Right cardiac atrium (tissue), 5 donors: ENCODE measurements at regions not wholly inside any gene's neighbourhood (a gene's known extent, or its start where the extent isn't known, plus 50 kb on each side); places are given as distances from the start of the nearest gene placed in this dataset.
"Not testable (repeated sequence)": the region's sequence is repeated elsewhere in the genome, so short reads cannot be mapped to it uniquely, and the experiment has no call there.

Experiments
- ATAC-seq, 2 donors: fragments of 200-7000 bp; cut with Tn5 transposase; one replicate each; pipeline versions ENCODE4 v1.8.0 to v1.9.1; 2020; ENCODE audit warnings: moderate library complexity in 2 of 2, mild to moderate bottlenecking in 1 of 2
- DNase-seq, 3 donors: peaks; one replicate each; pipeline ENCODE4 v3.0.0-alpha.2; 2020
- H3K27ac ChIP-seq: one replicate; pipeline ENCODE4 v1.5.1; 2013; ENCODE audit warnings: mild to moderate bottlenecking, low read length, control low read depth, moderate library complexity
- H3K27me3 ChIP-seq: one replicate; pipeline ENCODE4 v1.6.1; 2013; ENCODE audit not compliant: control insufficient read depth, insufficient read depth
- H3K4me1 ChIP-seq: one replicate; pipeline ENCODE4 v1.6.1; 2013; ENCODE audit warnings: low read length; ENCODE audit not compliant: control insufficient read depth, insufficient read depth
- H3K4me3 ChIP-seq: one replicate; pipeline ENCODE4 v1.5.1; 2013; ENCODE audit warnings: low read length, control low read depth
- H3K9me3 ChIP-seq: one replicate; pipeline ENCODE4 v1.6.1; 2013; ENCODE audit warnings: low read length; ENCODE audit not compliant: control insufficient read depth
- WGBS: extraction: QIAGEN DNeasy Blood & Tissue Kit; methylation state at CpG from one replicate; pipeline ENCODE4 v1.1.7; 2013; 5-methylcytosine and 5-hydroxymethylcytosine counted together
- intact Hi-C, 4 donors: fragments of 100-400 bp; cut with DNase I; formaldehyde crosslinking; loops; one replicate each; pipeline versions ENCODE4 v1.11.0 to v1.14.0; 2022 to 2023
- donor health status: healthy with polysubstance abuse.
- donor health status: DM: no; HTN: yes; CAD: no.
- donor health status: DM: no; HTN: no; CAD: no.
- donor health status: DM: no; HTN: yes; CAD: no; lungs with severe emphysema.
- donor health status: DM: yes; HTN: yes; CAD: no.

- DNase-seq, H3K4me3 ChIP-seq, H3K9me3 ChIP-seq, H3K27me3 ChIP-seq, ATAC-seq, H3K27ac ChIP-seq, intact Hi-C loops, H3K4me1 ChIP-seq: not testable (repeated sequence)
- WGBS: 93% methylated on average over 4 of the region's 4 CpGs
These were observed 178.5 kb upstream of the GRIN3A start for GRCh38 chr9:101916948-101917347.

DNA sequence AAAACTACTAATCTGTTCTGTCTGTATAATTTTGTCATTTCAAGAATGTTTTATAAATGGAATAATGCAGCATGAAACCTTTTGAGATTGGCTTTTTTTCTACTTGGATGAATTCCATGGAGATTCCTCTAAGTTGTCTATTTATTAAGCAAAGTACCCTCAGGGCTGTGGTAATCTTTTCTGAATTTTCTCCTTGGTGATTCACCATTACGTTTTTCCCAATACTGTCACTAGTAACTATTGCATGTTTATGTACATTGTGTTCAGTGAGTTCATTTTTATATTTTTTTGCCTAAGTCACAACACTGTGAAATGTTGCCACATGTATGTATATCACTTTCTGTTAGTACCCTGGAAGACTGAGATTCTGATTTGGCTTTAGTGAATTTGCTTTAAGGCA is 177.0 kb upstream of the GRIN3A start:
- H3K4me3 ChIP-seq: no peak overlapping the region
- no peak overlapping the region for H3K27ac ChIP-seq
- no peaks in the 10 kb centered on the region for H3K27me3 ChIP-seq
- no peaks in the 10 kb centered on the region for H3K4me1 ChIP-seq
- DNase-seq (no peak), ATAC-seq (no peak)
- intact Hi-C loops: no loop called here
- no peaks in the 10 kb centered on the region for H3K9me3 ChIP-seq
- WGBS: 35% methylated on average over 1 of the region's 1 CpG

DNA sequence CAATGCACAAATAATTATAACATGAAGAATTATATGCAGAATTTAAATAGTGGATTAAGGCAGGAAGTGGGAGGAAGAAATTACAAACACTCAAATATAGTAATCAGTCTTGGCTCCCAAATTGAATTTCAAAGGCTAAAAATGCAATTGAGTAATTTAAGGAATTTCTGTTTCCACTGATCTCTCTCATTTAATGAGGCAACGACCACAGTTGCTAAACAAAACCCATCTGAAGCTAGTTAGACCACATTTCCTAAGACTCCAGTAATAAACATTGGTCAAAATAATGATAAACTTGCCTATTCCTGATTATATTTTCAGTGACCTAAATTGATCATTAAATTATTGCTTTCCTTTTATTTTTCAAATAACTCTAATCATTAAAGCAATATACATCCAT is 174.3 kb upstream of the GRIN3A start:
- Histone ChIP-seq H3K4me1 (no peaks in the 10 kb centered on the region), H3K4me3 (no peak overlapping the region), H3K9me3 (no peaks in the 10 kb centered on the region), H3K27ac (no peak overlapping the region), H3K27me3 (no peaks in the 10 kb centered on the region)
- no peak for DNase-seq
- intact Hi-C loops: no loop called here
- 25% methylated on average over 1 of the region's 1 CpG for WGBS
- ATAC-seq: no peak

DNA sequence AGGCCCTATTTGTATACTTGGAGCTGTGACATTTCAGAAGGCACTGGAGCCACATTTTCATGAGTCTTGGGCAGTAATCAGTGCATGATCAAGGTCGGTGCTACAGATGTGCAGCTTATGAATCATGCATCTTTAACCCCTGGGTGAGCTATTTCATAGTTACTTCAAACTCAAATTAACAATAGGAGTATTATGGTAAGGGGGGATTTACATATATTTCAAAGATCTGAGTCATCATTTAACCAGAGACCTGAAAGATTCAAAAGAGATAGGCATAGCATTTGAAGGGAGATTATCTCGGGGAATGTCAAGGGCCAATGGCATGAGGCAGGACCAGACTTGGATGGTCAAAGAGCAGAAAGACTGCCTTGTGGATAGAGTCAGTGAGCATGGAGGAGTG is 169.0 kb upstream of the GRIN3A start:
- H3K4me1 ChIP-seq: no peaks in the 10 kb centered on the region
- DNase-seq: no peak
- H3K27ac ChIP-seq: no peak overlapping the region
- no peak overlapping the region for H3K4me3 ChIP-seq
- intact Hi-C loops: no loop called here
- WGBS: 85% methylated on average over 2 of the region's 2 CpGs
- no peak for ATAC-seq
- no peaks in the 10 kb centered on the region for H3K27me3 ChIP-seq
- no peaks in the 10 kb centered on the region for H3K9me3 ChIP-seq

- no peaks in the 10 kb centered on the region for H3K9me3 ChIP-seq
- 92% methylated on average over 1 of the region's 1 CpG for WGBS
- no peaks in the 10 kb centered on the region for H3K4me1 ChIP-seq
- intact Hi-C loops: no loop called here
- ATAC-seq (no peak), DNase-seq (no peak)
- no peak overlapping the region for H3K27ac ChIP-seq
- H3K27me3 ChIP-seq: no peaks in the 10 kb centered on the region
- no peak overlapping the region for H3K4me3 ChIP-seq
These were observed 166.4 kb upstream of the GRIN3A start for GRCh38 chr9:101904845-101905244.

DNA sequence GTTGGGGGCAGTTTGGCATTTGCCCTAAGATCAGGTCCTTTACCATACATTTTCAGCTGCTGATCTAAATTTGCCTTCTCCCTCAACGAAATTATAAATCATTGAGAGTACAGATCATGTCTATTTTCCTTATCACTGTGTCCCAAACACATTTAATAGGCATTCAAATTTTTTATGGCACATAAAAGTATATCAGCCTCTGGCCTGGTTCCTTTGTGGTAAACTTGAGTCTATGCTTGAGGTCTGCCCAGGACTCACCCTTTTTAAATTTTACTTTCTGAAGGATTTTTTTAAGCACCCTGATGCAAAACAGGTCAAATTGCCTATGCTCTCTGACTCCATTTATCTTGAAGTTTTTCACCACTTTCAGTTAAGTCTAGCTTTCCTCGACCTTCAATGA is 163.6 kb upstream of the GRIN3A start:
- no peak overlapping the region for H3K27ac ChIP-seq
- no peaks in the 10 kb centered on the region for H3K9me3 ChIP-seq
- ATAC-seq (no peak), DNase-seq (no peak)
- intact Hi-C loops: no loop called here
- no peaks in the 10 kb centered on the region for H3K4me1 ChIP-seq
- no peak overlapping the region for H3K4me3 ChIP-seq
- WGBS: 42% methylated on average over 2 of the region's 2 CpGs
- no peaks in the 10 kb centered on the region for H3K27me3 ChIP-seq

GRCh38 chr9:101897196-101897595 is 158.7 kb upstream of the GRIN3A start:
- Histone ChIP-seq H3K4me3 (no peak overlapping the region), H3K27ac (no peak overlapping the region), H3K27me3 (no peaks in the 10 kb centered on the region), H3K9me3 (no peaks in the 10 kb centered on the region), H3K4me1 (no peaks in the 10 kb centered on the region)
- DNase-seq: no peak
- 82% methylated on average over 1 of the region's 1 CpG for WGBS
- no peak for ATAC-seq
- intact Hi-C loops: no loop called here

DNA sequence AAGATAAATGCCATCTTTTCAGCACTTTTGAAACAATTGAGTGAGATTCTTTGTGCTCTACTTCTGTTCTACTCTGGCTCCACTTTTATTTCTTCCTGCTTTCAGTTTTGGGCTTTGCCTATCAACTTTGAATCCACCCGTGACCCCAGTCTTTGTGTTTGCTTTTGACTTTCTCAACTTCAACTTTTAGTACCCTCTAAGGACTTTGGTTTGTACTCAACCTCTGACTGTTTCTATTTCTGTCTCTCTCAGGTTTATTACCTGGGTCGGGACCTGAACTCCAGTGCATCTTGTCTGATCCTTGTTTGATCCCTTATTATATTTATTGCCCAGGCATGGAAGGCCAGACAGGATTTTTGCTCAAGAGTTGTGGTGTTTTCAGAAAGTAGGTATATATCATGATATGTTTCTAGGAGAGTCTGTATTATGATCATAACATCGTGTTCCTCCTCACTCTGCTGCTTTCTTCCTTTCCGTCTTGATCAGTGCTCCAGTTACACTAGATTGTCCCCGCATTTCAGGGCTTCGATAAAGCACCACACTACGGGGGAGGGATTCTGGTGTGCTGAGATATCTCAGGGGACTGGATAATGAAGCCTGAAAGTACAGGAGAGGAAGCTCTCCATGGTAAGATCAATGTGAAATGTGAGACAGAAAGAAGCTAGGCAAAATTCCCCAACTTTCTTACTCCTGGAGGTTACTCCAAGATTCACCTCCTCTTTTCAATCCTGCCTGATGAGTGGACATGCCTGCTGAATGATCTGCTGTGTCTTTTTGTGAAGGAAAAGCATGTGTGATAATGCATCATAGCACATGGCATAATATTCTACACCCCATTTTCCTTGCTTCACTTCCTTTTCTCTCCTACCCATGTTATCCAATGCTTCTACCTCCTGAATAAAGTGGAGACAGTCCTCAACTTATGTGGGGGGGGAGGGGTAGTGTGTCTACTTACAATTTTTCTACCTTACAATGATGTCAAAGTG is 155.5 kb upstream of the GRIN3A start:
- H3K27ac ChIP-seq: no peak overlapping the region
- intact Hi-C loops: no loop called here
- ATAC-seq (no peak), DNase-seq (no peak)
- no peaks in the 10 kb centered on the region for H3K4me1 ChIP-seq
- 73% methylated on average over 7 of the region's 7 CpGs for whole genome bisulfite sequencing
- H3K27me3 ChIP-seq: no peaks in the 10 kb centered on the region
- peaks cover 2% of the 10 kb centered on the region for H3K9me3 ChIP-seq
- no peak overlapping the region for H3K4me3 ChIP-seq

GRCh38 chr9:101881508-101881907 is 143.1 kb upstream of the GRIN3A start:
- H3K4me1 ChIP-seq: no peaks in the 10 kb centered on the region
- intact Hi-C loops: no loop called here
- H3K9me3 ChIP-seq: no peaks in the 10 kb centered on the region
- no peaks in the 10 kb centered on the region for H3K27me3 ChIP-seq
- DNase-seq: no peak
- ATAC-seq: no peak
- 60% methylated on average over 2 of the region's 2 CpGs for WGBS
- no peak overlapping the region for H3K4me3 ChIP-seq
- H3K27ac ChIP-seq: no peak overlapping the region

DNA sequence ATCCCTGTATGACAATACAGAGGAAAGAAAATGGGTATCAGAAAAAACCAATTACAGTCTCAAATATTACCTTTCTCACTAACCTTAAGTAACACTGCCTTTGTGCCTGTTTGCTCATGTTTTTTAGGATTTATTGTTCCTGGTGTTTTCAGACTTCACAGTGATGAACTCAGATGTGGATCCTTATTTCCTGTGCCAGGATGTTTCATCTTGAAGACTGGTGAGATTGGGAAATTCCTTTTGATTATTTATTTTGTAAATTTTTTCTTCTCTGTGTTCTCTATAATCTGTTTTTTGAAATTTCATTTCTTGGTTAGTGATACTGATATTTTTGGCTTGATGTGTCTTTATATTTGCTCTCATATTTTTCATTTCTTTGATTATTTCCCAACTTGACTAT is 142.4 kb upstream of the GRIN3A start:
- DNase-seq: no peak
- Histone ChIP-seq H3K4me3 (no peak overlapping the region), H3K9me3 (no peaks in the 10 kb centered on the region), H3K27ac (no peak overlapping the region), H3K4me1 (no peaks in the 10 kb centered on the region), H3K27me3 (no peaks in the 10 kb centered on the region)
- ATAC-seq: no peak
- intact Hi-C loops: no loop called here

DNA sequence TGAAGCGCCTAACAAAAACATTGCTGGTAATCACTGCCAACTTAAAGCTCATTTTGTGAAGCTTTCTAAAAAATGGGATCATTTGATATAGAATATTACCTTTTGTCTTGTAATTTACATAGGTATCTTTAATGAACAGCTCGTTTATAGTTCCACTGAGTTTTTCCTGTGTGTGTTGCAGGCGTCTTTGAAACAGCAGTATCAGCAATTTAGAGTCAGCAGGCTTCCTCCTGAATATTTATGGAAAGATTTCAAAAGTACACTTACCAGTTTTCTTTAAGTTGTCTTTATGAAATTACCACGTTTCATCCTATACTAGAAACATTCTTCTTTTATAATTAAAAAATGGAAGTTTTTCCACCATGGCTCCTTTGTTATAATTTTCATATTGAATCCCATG is 140.3 kb upstream of the GRIN3A start:
- Histone ChIP-seq H3K27ac (no peak overlapping the region), H3K27me3 (no peaks in the 10 kb centered on the region), H3K4me1 (no peaks in the 10 kb centered on the region), H3K4me3 (no peak overlapping the region), H3K9me3 (no peaks in the 10 kb centered on the region)
- 48% methylated on average over 4 of the region's 4 CpGs for WGBS
- DNase-seq: no peak
- ATAC-seq: no peak
- intact Hi-C loops: no loop called here

- Histone ChIP-seq H3K27ac (no peak overlapping the region), H3K4me1 (no peaks in the 10 kb centered on the region), H3K27me3 (no peaks in the 10 kb centered on the region), H3K9me3 (no peaks in the 10 kb centered on the region), H3K4me3 (no peak overlapping the region)
- intact Hi-C loops: no loop called here
- no peak for DNase-seq
- no peak for ATAC-seq
- 50% methylated on average over 1 of the region's 1 CpG for WGBS
These were observed 139.0 kb upstream of the GRIN3A start for GRCh38 chr9:101877439-101877838.
